GM18870 (cell line): ENCODE measurements at regions not wholly inside any gene's neighbourhood (a gene's known extent, or its start where the extent isn't known, plus 50 kb on each side); places are given as distances from the start of the nearest gene placed in this dataset.

Experiments used
- ATAC-seq: cut with Tn5 transposase; IDR thresholded peaks from one replicate; pipeline ENCODE4 v1.9.1; 2021; ENCODE audit warnings: moderate library complexity; ENCODE audit not compliant: unreplicated experiment

DNA sequence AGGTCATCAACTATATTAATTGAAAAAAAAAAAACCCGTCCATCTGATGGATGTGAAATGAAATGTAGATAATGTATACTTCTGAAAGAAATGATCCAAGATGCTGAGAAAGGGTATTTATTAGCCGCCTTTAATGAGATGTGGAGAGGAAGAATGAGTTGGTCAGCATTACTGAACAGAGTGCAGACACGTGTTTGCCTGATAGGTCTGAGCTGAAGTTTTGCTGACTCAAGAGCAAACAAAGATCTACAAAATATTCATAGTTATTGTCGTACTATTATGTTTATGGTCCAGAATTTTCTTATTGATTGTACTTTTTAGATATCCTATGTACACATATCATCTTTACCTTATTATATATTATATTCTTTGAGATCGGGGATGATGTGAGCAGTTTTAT is 235.3 kb downstream of the RDH14 start:
- ATAC-seq, result no peak

GRCh38 chr2:18319987-18320386 is 240.5 kb downstream of the RDH14 start:
- no peak for ATAC-seq

DNA sequence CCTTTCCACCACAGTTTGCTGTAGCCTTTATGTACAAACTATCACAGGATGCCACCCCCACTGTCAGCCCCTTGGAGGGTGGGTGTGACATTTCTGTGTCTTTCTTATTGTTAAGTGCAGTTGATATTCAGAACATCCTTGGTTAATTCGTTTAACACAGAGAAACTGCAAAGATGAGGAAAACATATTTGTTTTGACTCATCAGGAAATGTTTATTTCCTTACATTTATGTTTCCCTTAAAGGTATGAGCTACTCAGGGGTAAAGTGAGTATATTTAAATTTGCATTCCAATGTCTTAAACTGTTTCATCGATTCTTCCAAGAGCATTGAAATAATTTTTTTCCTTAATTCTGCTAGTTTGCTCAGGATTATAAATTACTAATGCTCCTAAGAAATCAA is 243.4 kb downstream of the RDH14 start:
- ATAC-seq, result no peak

DNA sequence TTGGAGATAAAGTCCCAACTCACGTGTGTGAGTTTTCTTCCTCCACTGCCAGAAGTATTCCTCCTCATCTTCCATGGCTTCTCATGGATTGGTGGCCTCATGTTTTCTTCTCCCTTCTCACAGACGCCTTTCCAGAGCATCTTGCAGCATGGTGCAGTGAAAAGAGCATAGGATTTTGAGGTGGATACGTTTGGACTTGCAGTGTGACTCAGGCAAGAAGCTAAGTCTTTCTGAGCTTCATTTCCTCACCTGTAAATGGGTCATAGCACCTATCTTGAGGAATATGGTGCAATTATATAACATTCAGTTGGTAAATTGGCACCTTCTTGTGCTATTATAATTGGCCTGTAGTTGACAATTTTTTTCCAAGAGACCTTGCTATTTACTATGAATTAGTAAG is 247.6 kb downstream of the RDH14 start:
- ATAC-seq, result no peak

GRCh38 chr2:18311420-18312195 is 248.8 kb downstream of the RDH14 start:
- ATAC-seq, result no peak

- ATAC-seq, result no peak
Measured at GRCh38 chr2:18309627-18310026, 250.8 kb downstream of the RDH14 start.

DNA sequence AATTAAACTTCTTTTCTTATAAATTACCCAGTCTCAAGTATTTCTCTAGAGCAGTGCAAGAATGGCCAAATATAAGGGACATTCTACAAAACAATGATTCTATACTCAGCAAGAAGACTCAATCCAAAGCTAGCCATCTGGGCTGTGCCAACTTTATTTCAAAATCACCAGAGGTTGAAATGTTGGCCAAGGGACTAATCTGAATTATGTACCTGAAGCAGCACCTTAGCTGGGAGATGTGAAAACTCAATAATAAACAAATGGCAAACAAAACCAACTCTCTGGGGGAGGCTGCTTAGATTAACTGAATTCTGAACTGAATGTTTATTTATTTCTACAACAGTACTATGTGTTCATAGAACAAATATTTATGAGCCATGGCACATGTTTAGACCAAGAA is 251.3 kb downstream of the RDH14 start:
- ATAC-seq, result no peak

DNA sequence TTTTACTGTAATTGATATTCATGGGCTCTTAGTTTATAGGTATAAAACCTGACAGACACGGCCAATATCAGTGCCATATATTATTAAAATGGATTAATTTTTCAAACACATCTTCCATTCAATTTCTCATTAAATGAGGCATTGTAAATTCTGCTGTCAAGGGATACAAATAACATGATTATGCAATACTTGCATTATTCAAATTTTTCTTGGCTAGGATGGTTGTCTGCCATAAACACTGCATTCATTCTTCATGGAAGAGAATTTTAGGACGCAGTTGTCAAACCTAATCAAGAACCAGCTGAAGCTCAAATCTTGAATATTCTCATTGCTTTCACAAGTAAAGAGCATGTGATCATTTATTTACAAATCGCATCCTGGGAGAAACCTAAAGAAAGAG is 255.6 kb downstream of the RDH14 start:
- ATAC-seq, result no peak

GRCh38 chr2:18301421-18302139 is 258.9 kb downstream of the RDH14 start:
- ATAC-seq, result no peak

GRCh38 chr2:18299423-18300212 is 260.8 kb downstream of the RDH14 start:
- ATAC-seq, result no peak

GRCh38 chr2:18297534-18298058 is 262.9 kb downstream of the RDH14 start:
- no peak for ATAC-seq

DNA sequence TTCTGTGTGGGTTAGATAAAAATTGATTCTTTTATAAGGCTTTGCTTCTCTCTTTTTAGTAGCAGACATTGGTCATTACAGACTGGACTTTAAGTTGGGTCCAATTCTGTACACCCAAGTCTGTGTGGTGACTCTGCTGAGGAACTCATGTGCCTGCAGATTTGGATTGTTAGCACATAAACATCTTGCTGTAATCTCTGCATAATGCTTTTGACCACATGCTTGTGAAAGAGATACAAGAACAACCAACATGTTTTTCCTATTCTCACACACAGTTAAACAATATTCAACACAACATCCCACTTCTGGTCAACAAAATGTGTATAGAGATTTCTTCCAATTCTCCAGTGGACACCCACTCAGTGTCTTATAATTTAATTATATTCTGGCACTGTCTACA is 270.1 kb downstream of the RDH14 start:
- ATAC-seq, result no peak

- no peak for ATAC-seq
Measured at GRCh38 chr2:18286897-18287296, 273.6 kb downstream of the RDH14 start.

DNA sequence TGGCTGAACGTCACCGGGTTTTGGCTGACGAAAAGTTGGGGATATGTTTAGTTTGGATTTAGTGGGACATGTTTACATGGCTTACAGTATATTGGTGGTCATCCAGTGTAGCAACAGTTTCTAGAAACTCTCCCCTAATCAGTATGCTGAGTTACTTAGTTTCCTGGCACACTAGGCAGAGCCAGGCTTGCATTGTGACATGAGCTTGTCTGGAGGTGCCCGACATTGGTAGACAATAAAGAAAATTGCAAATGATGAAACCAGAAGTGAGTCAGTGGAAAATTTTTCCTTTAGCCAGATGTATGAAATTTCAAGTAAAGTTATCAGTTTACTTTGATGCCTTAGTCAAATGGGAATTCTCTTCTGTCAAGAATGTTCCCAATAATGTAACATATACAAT is 276.1 kb downstream of the RDH14 start:
- ATAC-seq, result no peak

- no peak for ATAC-seq
Measured at GRCh38 chr2:18282026-18282425, 278.4 kb downstream of the RDH14 start.

DNA sequence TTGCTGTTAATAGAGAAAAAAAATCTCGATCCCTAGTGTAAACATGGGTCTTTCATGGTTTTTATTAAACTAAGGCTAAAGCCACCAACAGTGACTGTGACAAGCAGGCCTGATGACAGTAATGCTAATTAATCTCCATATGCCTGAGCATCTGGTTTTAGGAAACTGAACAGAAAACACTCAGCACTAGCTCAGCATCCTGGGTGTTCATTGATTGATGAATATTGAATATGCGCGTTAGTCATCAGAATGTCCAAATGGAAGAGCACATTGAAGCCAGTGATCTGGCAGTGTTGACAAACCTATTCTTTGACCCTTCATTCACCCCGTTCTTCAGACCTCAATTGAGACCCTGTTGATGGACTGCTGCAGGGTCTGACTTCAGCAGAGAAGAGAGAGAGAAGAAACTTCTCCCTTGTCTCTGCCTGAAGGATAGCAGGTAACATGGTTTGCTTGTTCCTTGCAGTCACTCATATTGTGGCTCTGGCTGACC is 283.8 kb downstream of the RDH14 start:
- no peak for ATAC-seq

- ATAC-seq, result no peak
Measured at GRCh38 chr2:18273205-18273604, 287.2 kb downstream of the RDH14 start.

GRCh38 chr2:18272148-18272494 is 288.3 kb downstream of the RDH14 start:
- ATAC-seq, result no peak

DNA sequence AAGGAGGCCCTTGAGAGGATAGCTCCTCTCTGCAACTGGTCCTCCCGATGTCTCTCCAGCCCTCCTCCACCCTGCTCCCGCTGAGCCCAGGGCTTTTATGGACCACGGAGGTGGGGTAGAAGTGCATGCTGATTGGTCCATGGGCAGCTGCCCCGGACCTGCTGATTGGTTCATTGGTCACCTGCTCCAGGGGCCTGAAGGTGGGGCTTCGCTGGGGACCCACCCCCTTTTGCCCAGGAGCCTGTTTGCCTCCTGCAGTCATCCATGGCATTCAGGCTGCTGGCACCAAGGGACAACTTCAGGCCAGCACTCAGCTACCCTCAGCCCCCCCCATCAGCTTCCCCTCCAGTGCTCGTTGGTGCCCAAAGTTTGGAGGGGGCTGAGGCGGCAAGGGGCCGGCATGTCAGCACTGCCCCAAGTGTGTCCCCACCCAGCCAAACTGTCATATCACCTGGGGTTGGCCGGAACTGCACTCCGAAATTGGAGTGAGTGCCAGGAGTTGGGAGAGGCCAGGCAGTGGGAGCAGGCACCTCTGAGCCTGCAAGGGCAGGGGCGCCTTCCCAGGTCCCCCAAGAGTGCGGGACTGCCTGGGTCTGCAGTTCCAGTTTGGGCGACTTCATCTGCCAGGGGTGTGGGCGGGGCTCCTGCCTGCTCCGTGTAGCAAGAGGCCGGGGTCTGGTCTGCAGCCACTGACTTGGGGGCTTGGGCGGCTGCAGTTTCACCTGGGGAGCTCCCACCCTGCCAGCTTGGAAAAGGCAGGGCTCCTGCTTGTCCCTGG is 288.9 kb downstream of the RDH14 start:
- ATAC-seq, result no peak

GRCh38 chr2:18268400-18268799 is 292.1 kb downstream of the RDH14 start:
- no peak for ATAC-seq

DNA sequence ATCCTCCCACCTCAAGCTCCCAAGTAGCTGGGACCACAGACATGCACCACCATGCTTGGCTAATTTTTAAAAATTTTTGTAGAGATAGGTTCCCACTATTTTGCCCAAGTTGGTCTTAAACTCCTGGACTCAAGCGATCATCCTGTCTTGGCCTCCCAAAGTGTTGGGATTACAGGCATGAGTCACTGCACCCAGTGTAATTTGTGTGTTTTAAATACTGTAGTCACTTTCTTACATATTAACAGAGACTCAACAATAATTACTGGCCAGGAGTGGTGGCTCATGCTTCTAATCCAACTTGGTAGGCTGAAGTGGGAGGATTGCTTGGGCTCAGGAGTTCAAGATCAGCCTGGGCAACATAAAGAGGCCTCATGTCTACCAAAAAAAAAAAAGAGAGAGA is 293.0 kb downstream of the RDH14 start:
- ATAC-seq, result no peak
